Stimulated activated memory B cell treated with anti-CD40 and anti-IgM and Interleukin-4, amounts not matched to agents 10 μg/mL and 1 μg/mL and 100 μg/mL, for 72 hours (primary cell): ENCODE measurements at regions not wholly inside any gene's neighbourhood (a gene's known extent, or its start where the extent isn't known, plus 50 kb on each side); places are given as distances from the start of the nearest gene placed in this dataset.
"Not testable (repeated sequence)": the region's sequence is repeated elsewhere in the genome, so short reads cannot be mapped to it uniquely, and the experiment has no call there.

Experiments used
- ATAC-seq: fragments of 150-1000 bp; cut with Tn5 transposase; 2 replicates; pipeline ENCODE4 v1.10.0; 2021
- H3K27ac Mint-ChIP-seq: one replicate; pipeline ENCODE4 v1.8.0; 2022; ENCODE audit warnings: mild to moderate bottlenecking, mixed read lengths
- H3K27me3 Mint-ChIP-seq: one replicate; pipeline ENCODE4 v1.8.0; 2022; ENCODE audit warnings: mixed read lengths
- H3K36me3 Mint-ChIP-seq: one replicate; pipeline ENCODE4 v1.8.0; 2022; ENCODE audit warnings: mixed read lengths
- H3K4me1 Mint-ChIP-seq: one replicate; pipeline ENCODE4 v1.8.0; 2022; ENCODE audit warnings: mixed read lengths
- H3K4me3 Mint-ChIP-seq: one replicate; pipeline ENCODE4 v1.8.0; 2022; ENCODE audit warnings: mild to moderate bottlenecking, moderate library complexity, mixed read lengths
- H3K9me3 Mint-ChIP-seq: one replicate; pipeline ENCODE4 v1.8.0; 2022; ENCODE audit warnings: mixed read lengths

GRCh38 chr4:79661196-79661595 is 253.2 kb upstream of the GK2 start:
- ATAC-seq = no peak
- Mint-ChIP-seq H3K4me1 (peaks cover 8% of the 10 kb centered on the region), H3K27ac (no peak overlapping the region), H3K4me3 (no peak overlapping the region), H3K36me3 (peaks cover 6% of the 10 kb centered on the region), H3K9me3 (peaks cover 9% of the 10 kb centered on the region), H3K27me3 (no peaks in the 10 kb centered on the region)

GRCh38 chr4:79659308-79659870 is 251.4 kb upstream of the GK2 start:
- not testable (repeated sequence) for H3K4me3 Mint-ChIP-seq, H3K4me1 Mint-ChIP-seq, H3K27ac Mint-ChIP-seq, H3K27me3 Mint-ChIP-seq, ATAC-seq, H3K36me3 Mint-ChIP-seq, H3K9me3 Mint-ChIP-seq

- H3K27me3 Mint-ChIP-seq = no peaks in the 10 kb centered on the region
Measured at GRCh38 chr4:79657379-79657778, 249.4 kb upstream of the GK2 start.

GRCh38 chr4:79653871-79654270 is 245.8 kb upstream of the GK2 start:
- H3K27ac Mint-ChIP-seq = no peak overlapping the region
- peaks cover 7% of the 10 kb centered on the region for H3K4me1 Mint-ChIP-seq
- no peaks in the 10 kb centered on the region for H3K27me3 Mint-ChIP-seq
- peaks cover 6% of the 10 kb centered on the region for H3K36me3 Mint-ChIP-seq
- H3K4me3 Mint-ChIP-seq = no peak overlapping the region
- ATAC-seq = no peak
- H3K9me3 Mint-ChIP-seq = peaks cover 4% of the 10 kb centered on the region

More at GRCh38 chr4:79657379-79657778, 249.4 kb upstream of the GK2 start:
- Mint-ChIP-seq H3K4me1 (no peaks in the 10 kb centered on the region), H3K36me3 (peaks cover 6% of the 10 kb centered on the region), H3K4me3 (no peak overlapping the region), H3K27ac (no peak overlapping the region), H3K9me3 (peaks cover 9% of the 10 kb centered on the region)
- ATAC-seq = no peak

- no peaks in the 10 kb centered on the region for H3K27me3 Mint-ChIP-seq
- no peak overlapping the region for H3K4me3 Mint-ChIP-seq
- H3K4me1 Mint-ChIP-seq = peaks cover 7% of the 10 kb centered on the region
- no peak overlapping the region for H3K27ac Mint-ChIP-seq
- no peak for ATAC-seq
- peaks cover 4% of the 10 kb centered on the region for H3K9me3 Mint-ChIP-seq
- peaks cover 6% of the 10 kb centered on the region for H3K36me3 Mint-ChIP-seq
Measured at GRCh38 chr4:79652738-79653137, 244.7 kb upstream of the GK2 start.

GRCh38 chr4:79652232-79652631 is 244.2 kb upstream of the GK2 start:
- Mint-ChIP-seq H3K9me3 (peaks cover 2% of the 10 kb centered on the region), H3K27ac (no peak overlapping the region), H3K4me3 (no peak overlapping the region), H3K4me1 (peaks cover 7% of the 10 kb centered on the region), H3K36me3 (peaks cover 3% of the 10 kb centered on the region), H3K27me3 (no peaks in the 10 kb centered on the region)
- no peak for ATAC-seq

- ATAC-seq = no peak
- Mint-ChIP-seq H3K4me1 (peaks cover 7% of the 10 kb centered on the region), H3K9me3 (no peaks in the 10 kb centered on the region), H3K36me3 (no peaks in the 10 kb centered on the region), H3K4me3 (no peak overlapping the region), H3K27me3 (no peaks in the 10 kb centered on the region), H3K27ac (no peak overlapping the region)
Measured at GRCh38 chr4:79651456-79651855, 243.4 kb upstream of the GK2 start.

- Mint-ChIP-seq H3K27me3 (no peaks in the 10 kb centered on the region), H3K9me3 (no peaks in the 10 kb centered on the region), H3K27ac (no peak overlapping the region), H3K36me3 (no peaks in the 10 kb centered on the region), H3K4me3 (no peak overlapping the region), H3K4me1 (peaks cover 7% of the 10 kb centered on the region)
- ATAC-seq = no peak
Measured at GRCh38 chr4:79650794-79651431, 242.9 kb upstream of the GK2 start.

GRCh38 chr4:79650217-79650616 is 242.2 kb upstream of the GK2 start:
- Mint-ChIP-seq H3K27ac (no peak overlapping the region), H3K9me3 (no peaks in the 10 kb centered on the region), H3K4me1 (peaks cover 7% of the 10 kb centered on the region), H3K4me3 (no peak overlapping the region), H3K36me3 (no peaks in the 10 kb centered on the region), H3K27me3 (no peaks in the 10 kb centered on the region)
- no peak for ATAC-seq

GRCh38 chr4:79645942-79646341 is 237.9 kb upstream of the GK2 start:
- no peaks in the 10 kb centered on the region for H3K9me3 Mint-ChIP-seq
- no peaks in the 10 kb centered on the region for H3K27me3 Mint-ChIP-seq
- no peaks in the 10 kb centered on the region for H3K36me3 Mint-ChIP-seq
- H3K4me3 Mint-ChIP-seq = no peak overlapping the region
- H3K4me1 Mint-ChIP-seq = peaks cover 5% of the 10 kb centered on the region
- ATAC-seq = no peak
- no peak overlapping the region for H3K27ac Mint-ChIP-seq

- Mint-ChIP-seq H3K4me1 (no peaks in the 10 kb centered on the region), H3K27me3 (no peaks in the 10 kb centered on the region), H3K27ac (no peak overlapping the region), H3K36me3 (no peaks in the 10 kb centered on the region), H3K9me3 (no peaks in the 10 kb centered on the region), H3K4me3 (no peak overlapping the region)
- no peak for ATAC-seq
Measured at GRCh38 chr4:79638735-79639134, 230.7 kb upstream of the GK2 start.

GRCh38 chr4:79636991-79637390 is 229.0 kb upstream of the GK2 start:
- no peaks in the 10 kb centered on the region for H3K27me3 Mint-ChIP-seq
- no peak for ATAC-seq
- H3K36me3 Mint-ChIP-seq = no peaks in the 10 kb centered on the region
- H3K9me3 Mint-ChIP-seq = no peaks in the 10 kb centered on the region
- no peak overlapping the region for H3K27ac Mint-ChIP-seq
- no peak overlapping the region for H3K4me3 Mint-ChIP-seq
- H3K4me1 Mint-ChIP-seq = no peaks in the 10 kb centered on the region

GRCh38 chr4:79634111-79634510 is 226.1 kb upstream of the GK2 start:
- Mint-ChIP-seq H3K9me3 (no peaks in the 10 kb centered on the region), H3K27me3 (no peaks in the 10 kb centered on the region), H3K27ac (no peak overlapping the region), H3K36me3 (no peaks in the 10 kb centered on the region), H3K4me3 (no peak overlapping the region), H3K4me1 (no peaks in the 10 kb centered on the region)
- no peak for ATAC-seq

- no peak for ATAC-seq
- no peaks in the 10 kb centered on the region for H3K36me3 Mint-ChIP-seq
- no peak overlapping the region for H3K4me3 Mint-ChIP-seq
- no peaks in the 10 kb centered on the region for H3K27me3 Mint-ChIP-seq
- no peaks in the 10 kb centered on the region for H3K9me3 Mint-ChIP-seq
- no peaks in the 10 kb centered on the region for H3K4me1 Mint-ChIP-seq
- H3K27ac Mint-ChIP-seq = no peak overlapping the region
Measured at GRCh38 chr4:79632114-79632513, 224.1 kb upstream of the GK2 start.

GRCh38 chr4:79626611-79627010 is 218.6 kb upstream of the GK2 start:
- Mint-ChIP-seq H3K9me3 (no peaks in the 10 kb centered on the region), H3K4me3 (no peak overlapping the region), H3K36me3 (no peaks in the 10 kb centered on the region), H3K4me1 (no peaks in the 10 kb centered on the region), H3K27ac (no peak overlapping the region), H3K27me3 (no peaks in the 10 kb centered on the region)
- ATAC-seq = no peak

GRCh38 chr4:79626101-79626500 is 218.1 kb upstream of the GK2 start:
- no peaks in the 10 kb centered on the region for H3K4me1 Mint-ChIP-seq
- no peak overlapping the region for H3K4me3 Mint-ChIP-seq
- ATAC-seq = no peak
- no peaks in the 10 kb centered on the region for H3K27me3 Mint-ChIP-seq
- no peak overlapping the region for H3K27ac Mint-ChIP-seq
- no peaks in the 10 kb centered on the region for H3K9me3 Mint-ChIP-seq
- H3K36me3 Mint-ChIP-seq = no peaks in the 10 kb centered on the region
